SK-N-SH (cell line): ENCODE measurements at regions not wholly inside any gene's neighbourhood (a gene's known extent, or its start where the extent isn't known, plus 50 kb on each side); places are given as distances from the start of the nearest gene placed in this dataset.

Experiments
- CTCF ChIA-PET: fragments of 300-600, 350-600 bp; formaldehyde crosslinking; extraction: SDS; loops from one replicate; lab custom pipeline; 2021; lab: Yijun Ruan, JAX
- POLR2A ChIA-PET: fragments of 350-600 bp; sonication (Branson Sonifier 250); formaldehyde crosslinking; extraction: SDS; loops from one replicate; lab custom pipeline; 2020; ENCODE audit warnings: antibody characterized with exemption, inconsistent platforms; lab: Yijun Ruan, JAX
- DNase-seq: peaks from one replicate; pipeline ENCODE4 v3.0.0; 2012
- H2AFZ ChIP-seq: fragments of 200-600 bp; sonication (generic); 2 replicates; pipeline ENCODE4 v1.8.1; 2016; ENCODE audit warnings: antibody characterized with exemption, mild to moderate bottlenecking, low read depth
- H3F3A ChIP-seq: fragments of 200-600 bp; sonication (generic); replicated peaks from 2 replicates; pipeline ENCODE3; 2016; ENCODE audit warnings: antibody characterized with exemption, mild to moderate bottlenecking; ENCODE audit not compliant: insufficient read depth
- H3K27ac ChIP-seq, 2 experiments: fragments of 200-500 bp in 1 of 2; fragments of 200-600 bp in 1 of 2; sonication (Bioruptor generic) in 1 of 2; sonication (generic), shearing (Covaris generic) in 1 of 2; 2 replicates each; pipeline versions ENCODE4 v1.5.1 to v1.6.1; 2014 to 2016; ENCODE audit warnings: low read depth in 2 of 2, inconsistent platforms in 1 of 2, low read length in 1 of 2, mild to moderate bottlenecking in 1 of 2, mixed read lengths in 1 of 2
- H3K27me3 ChIP-seq: fragments of 200-600 bp; sonication (generic), shearing (Covaris generic); 2 replicates; pipeline ENCODE4 v1.6.1; 2016; ENCODE audit warnings: mixed run types; ENCODE audit not compliant: insufficient read depth
- H3K36me3 ChIP-seq, 2 experiments: fragments of 200-500 bp in 1 of 2; fragments of 200-600 bp in 1 of 2; sonication (Bioruptor generic) in 1 of 2; sonication (generic) in 1 of 2; replicated peaks in 1 of 2; 2 replicates each; pipeline versions ENCODE3 to v1.5.1; 2014 to 2016; ENCODE audit warnings: low read length in 1 of 2, mild to moderate bottlenecking in 1 of 2; ENCODE audit not compliant: insufficient read depth in 2 of 2, control insufficient read depth in 1 of 2
- H3K4me1 ChIP-seq, 2 experiments: fragments of 200-500 bp in 1 of 2; fragments of 200-600 bp in 1 of 2; sonication (Bioruptor generic) in 1 of 2; sonication (generic), shearing (Covaris generic) in 1 of 2; 2 replicates each; pipeline versions ENCODE4 v1.5.1 to v1.6.1; 2014 to 2016; ENCODE audit warnings: low read depth in 1 of 2, low read length in 1 of 2, mixed run types in 1 of 2; ENCODE audit not compliant: insufficient read depth in 2 of 2, control insufficient read depth in 1 of 2
- H3K4me2 ChIP-seq: fragments of 200-600 bp; sonication (generic), shearing (Covaris generic); 2 replicates; pipeline ENCODE4 v1.6.1; 2017; ENCODE audit warnings: mixed run types
- H3K4me3 ChIP-seq, 2 experiments: fragments of 200-500 bp in 1 of 2; fragments of 200-600 bp in 1 of 2; sonication (Bioruptor generic) in 1 of 2; sonication (generic), shearing (Covaris generic) in 1 of 2; 2 replicates each; pipeline versions ENCODE4 v1.5.1 to v1.8.1; 2014 to 2016; ENCODE audit warnings: low read depth in 2 of 2, inconsistent platforms in 1 of 2, low read length in 1 of 2, mild to moderate bottlenecking in 1 of 2, mixed read lengths in 1 of 2, moderate library complexity in 1 of 2
- H3K79me2 ChIP-seq: fragments of 200-600 bp; sonication (generic); 2 replicates; pipeline ENCODE4 v1.8.1; 2017; ENCODE audit warnings: mild to moderate bottlenecking; ENCODE audit not compliant: insufficient read depth
- H3K9ac ChIP-seq: fragments of 200-600 bp; sonication (generic); 2 replicates; pipeline ENCODE4 v1.6.1; 2017; ENCODE audit warnings: mixed run types
- H3K9me2 ChIP-seq: fragments of 200-600 bp; sonication (generic); 2 replicates; pipeline ENCODE4 v1.6.1; 2017; ENCODE audit warnings: mixed run types
- H3K9me3 ChIP-seq: fragments of 200-600 bp; sonication (generic); 2 replicates; pipeline ENCODE4 v1.6.1; 2017; ENCODE audit warnings: mixed run types, mild to moderate bottlenecking, moderate library complexity
- H4K20me1 ChIP-seq: fragments of 200-600 bp; sonication (generic); 2 replicates; pipeline ENCODE4 v1.6.1; 2017; ENCODE audit warnings: mild to moderate bottlenecking, mixed run types; ENCODE audit not compliant: insufficient read depth
- CHD2 ChIP-seq: fragments of 150-350 bp; IDR thresholded peaks from 2 replicates; pipeline ENCODE4 v1.6.1; 2018; ENCODE audit warnings: low read length; ENCODE audit not compliant: partially characterized antibody
- EZH2phosphoT487 ChIP-seq: fragments of 200-600 bp; sonication (generic); IDR thresholded peaks from 2 replicates; pipeline ENCODE4 v1.6.1; 2017; ENCODE audit warnings: low read depth, mixed run types, mild to moderate bottlenecking, antibody characterized with exemption, moderate library complexity, borderline replicate concordance
- NFIC ChIP-seq: IDR thresholded peaks from 2 replicates; pipeline ENCODE4 v1.4.0; 2012; ENCODE audit warnings: borderline replicate concordance
- SIN3A ChIP-seq: IDR thresholded peaks from 2 replicates; pipeline ENCODE4 v1.6.1; 2012; ENCODE audit warnings: low read depth, mild to moderate bottlenecking, low read length, moderate library complexity, borderline replicate concordance
- WGBS: methylation state at CpG from one replicate; pipeline ENCODE4 v1.1.6; 2017; ENCODE audit warnings: low lambda C conversion rate; 5-methylcytosine and 5-hydroxymethylcytosine counted together
- TF ChIP-seq, protein P1 (sequence below): IDR thresholded peaks from 2 replicates; pipeline ENCODE4 v1.4.0; 2012; ENCODE audit warnings: low read depth, borderline replicate concordance
- TF ChIP-seq, protein P2 (sequence below): IDR thresholded peaks from 2 replicates; pipeline ENCODE4 v1.6.1; 2012; ENCODE audit warnings: mild to moderate bottlenecking, low read depth, low read length, moderate library complexity

GRCh38 chr2:30368258-30368657, 78.8 kb upstream of the LCLAT1 start (continued):
- TF ChIP-seq, protein P1, sequence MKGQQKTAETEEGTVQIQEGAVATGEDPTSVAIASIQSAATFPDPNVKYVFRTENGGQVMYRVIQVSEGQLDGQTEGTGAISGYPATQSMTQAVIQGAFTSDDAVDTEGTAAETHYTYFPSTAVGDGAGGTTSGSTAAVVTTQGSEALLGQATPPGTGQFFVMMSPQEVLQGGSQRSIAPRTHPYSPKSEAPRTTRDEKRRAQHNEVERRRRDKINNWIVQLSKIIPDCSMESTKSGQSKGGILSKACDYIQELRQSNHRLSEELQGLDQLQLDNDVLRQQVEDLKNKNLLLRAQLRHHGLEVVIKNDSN, result no peak
- TF ChIP-seq CHD2 (no peak), NFIC (no peak)
- TF ChIP-seq, protein P2, sequence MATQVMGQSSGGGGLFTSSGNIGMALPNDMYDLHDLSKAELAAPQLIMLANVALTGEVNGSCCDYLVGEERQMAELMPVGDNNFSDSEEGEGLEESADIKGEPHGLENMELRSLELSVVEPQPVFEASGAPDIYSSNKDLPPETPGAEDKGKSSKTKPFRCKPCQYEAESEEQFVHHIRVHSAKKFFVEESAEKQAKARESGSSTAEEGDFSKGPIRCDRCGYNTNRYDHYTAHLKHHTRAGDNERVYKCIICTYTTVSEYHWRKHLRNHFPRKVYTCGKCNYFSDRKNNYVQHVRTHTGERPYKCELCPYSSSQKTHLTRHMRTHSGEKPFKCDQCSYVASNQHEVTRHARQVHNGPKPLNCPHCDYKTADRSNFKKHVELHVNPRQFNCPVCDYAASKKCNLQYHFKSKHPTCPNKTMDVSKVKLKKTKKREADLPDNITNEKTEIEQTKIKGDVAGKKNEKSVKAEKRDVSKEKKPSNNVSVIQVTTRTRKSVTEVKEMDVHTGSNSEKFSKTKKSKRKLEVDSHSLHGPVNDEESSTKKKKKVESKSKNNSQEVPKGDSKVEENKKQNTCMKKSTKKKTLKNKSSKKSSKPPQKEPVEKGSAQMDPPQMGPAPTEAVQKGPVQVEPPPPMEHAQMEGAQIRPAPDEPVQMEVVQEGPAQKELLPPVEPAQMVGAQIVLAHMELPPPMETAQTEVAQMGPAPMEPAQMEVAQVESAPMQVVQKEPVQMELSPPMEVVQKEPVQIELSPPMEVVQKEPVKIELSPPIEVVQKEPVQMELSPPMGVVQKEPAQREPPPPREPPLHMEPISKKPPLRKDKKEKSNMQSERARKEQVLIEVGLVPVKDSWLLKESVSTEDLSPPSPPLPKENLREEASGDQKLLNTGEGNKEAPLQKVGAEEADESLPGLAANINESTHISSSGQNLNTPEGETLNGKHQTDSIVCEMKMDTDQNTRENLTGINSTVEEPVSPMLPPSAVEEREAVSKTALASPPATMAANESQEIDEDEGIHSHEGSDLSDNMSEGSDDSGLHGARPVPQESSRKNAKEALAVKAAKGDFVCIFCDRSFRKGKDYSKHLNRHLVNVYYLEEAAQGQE, result no peak

DNA sequence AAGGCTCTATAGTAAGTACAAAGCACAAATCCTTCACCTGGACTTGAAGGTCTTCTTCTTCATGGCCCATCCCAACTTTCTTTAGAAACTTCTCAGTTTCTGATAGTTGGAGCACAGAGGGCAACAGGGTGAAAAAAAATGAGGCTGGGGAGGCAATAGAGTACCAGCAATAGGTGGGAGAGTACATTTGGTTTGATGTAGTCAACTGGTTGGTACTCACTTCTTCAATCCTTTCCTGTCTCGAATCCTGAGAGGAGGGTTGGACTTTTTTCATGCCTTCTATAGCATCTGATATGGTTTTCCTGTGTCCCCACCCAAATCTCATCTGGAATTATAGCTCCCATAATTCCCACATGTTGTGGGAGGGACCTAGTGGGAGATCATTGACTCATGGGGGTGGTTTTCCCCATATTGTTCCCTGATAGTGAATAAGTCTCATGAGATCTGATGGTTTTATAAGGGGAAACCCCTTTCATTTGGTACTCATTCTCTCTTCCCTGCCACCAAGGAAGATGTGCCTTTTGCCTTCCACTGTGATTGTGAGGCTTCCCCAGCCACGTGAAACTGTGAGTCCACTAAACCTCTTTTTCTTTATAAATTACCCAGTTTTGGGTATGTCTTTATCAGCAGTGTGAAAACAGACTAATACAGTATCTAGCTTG, 75.9 kb upstream of the LCLAT1 start:
- POLR2A ChIA-PET, result no interaction called here

More for the DNA sequence above, 75.9 kb upstream of the LCLAT1 start:
- TF ChIP-seq, protein P2, result no peak
- TF ChIP-seq SIN3A, result no peak
- TF ChIP-seq EZH2phosphoT487, result no peak
- H3K9me3 ChIP-seq, result no peaks in the 10 kb centered on the region
- no peaks in the 10 kb centered on the region for H3F3A ChIP-seq
- no peaks in the 10 kb centered on the region for H3K27me3 ChIP-seq
- no peaks in the 10 kb centered on the region for H3K36me3 ChIP-seq
- H3K4me1 ChIP-seq, result peaks cover 0 to 18% of the 10 kb centered on the region in 2 experiments; a peak in 1 of 4 replicates
- H3K79me2 ChIP-seq, result no peaks in the 10 kb centered on the region
- no peak overlapping the region for H2AFZ ChIP-seq
- no peaks in the 10 kb centered on the region for H3K9me2 ChIP-seq
- H3K4me3 ChIP-seq, result no peak overlapping the region
- H3K27ac ChIP-seq, result no peak overlapping the region
- no peaks in the 10 kb centered on the region for H4K20me1 ChIP-seq
- WGBS, result 42% methylated on average over 2 of the region's 2 CpGs
- H3K4me2 ChIP-seq, result no peak overlapping the region
- H3K9ac ChIP-seq, result no peak overlapping the region
- CTCF ChIA-PET, result interaction anchor here (0.8 to 0.9 kb wide), 2 partner anchors 9 to 12 kb away, joined by 3 read pairs; no protein-coding TSS in a partner anchor
- no peak for DNase-seq
